ENCODE measurements at regions not wholly inside any gene's neighbourhood (a gene's known extent, or its start where the extent isn't known, plus 50 kb on each side); places are given as distances from the start of the nearest gene placed in this dataset.

DNA sequence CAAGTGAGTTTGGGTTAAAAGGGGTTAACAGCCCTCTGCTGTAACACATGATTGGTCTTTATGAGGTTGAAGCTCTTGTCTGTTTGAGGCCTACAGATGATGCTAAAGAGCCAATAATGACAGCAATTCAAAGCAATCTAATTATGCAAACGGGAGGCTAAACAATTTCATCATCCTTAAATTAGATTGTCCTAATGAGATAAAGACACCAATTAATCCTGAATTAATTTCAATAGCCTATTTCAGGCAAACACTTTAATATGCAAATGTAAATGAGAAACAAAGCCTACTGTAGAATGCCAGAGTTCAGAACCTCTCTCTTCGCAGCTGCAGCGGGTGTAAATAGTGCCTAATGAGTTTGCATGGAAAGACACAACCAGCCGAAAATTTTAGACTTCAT is 504.7 kb upstream of the PBX1 start:
- TF ChIP-seq, protein P1, sequence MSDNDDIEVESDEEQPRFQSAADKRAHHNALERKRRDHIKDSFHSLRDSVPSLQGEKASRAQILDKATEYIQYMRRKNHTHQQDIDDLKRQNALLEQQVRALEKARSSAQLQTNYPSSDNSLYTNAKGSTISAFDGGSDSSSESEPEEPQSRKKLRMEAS (IDR thresholded peaks at IDR 0.05): no peak
- TF ChIP-seq ELF1 (IDR thresholded peaks at IDR 0.05; ENCODE audit: borderline replicate concordance, low read depth): no peak
- no peak for TF ChIP-seq RAD21 (IDR thresholded peaks at IDR 0.05; ENCODE audit: low read depth)
- TF ChIP-seq POLR2A (IDR thresholded peaks at IDR 0.05; ENCODE audit: borderline replicate concordance, extremely low read depth, insufficient read depth, insufficient read length): no peak
- TF ChIP-seq, protein P2, sequence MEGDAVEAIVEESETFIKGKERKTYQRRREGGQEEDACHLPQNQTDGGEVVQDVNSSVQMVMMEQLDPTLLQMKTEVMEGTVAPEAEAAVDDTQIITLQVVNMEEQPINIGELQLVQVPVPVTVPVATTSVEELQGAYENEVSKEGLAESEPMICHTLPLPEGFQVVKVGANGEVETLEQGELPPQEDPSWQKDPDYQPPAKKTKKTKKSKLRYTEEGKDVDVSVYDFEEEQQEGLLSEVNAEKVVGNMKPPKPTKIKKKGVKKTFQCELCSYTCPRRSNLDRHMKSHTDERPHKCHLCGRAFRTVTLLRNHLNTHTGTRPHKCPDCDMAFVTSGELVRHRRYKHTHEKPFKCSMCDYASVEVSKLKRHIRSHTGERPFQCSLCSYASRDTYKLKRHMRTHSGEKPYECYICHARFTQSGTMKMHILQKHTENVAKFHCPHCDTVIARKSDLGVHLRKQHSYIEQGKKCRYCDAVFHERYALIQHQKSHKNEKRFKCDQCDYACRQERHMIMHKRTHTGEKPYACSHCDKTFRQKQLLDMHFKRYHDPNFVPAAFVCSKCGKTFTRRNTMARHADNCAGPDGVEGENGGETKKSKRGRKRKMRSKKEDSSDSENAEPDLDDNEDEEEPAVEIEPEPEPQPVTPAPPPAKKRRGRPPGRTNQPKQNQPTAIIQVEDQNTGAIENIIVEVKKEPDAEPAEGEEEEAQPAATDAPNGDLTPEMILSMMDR (IDR thresholded peaks at IDR 0.05 in 2 of 3, conservative IDR thresholded peaks at IDR 0.05 in 1 of 3; ENCODE audit: borderline replicate concordance in 1 of 3, insufficient read depth in 1 of 3, low read depth in 2 of 3, low read length in 2 of 3): no peak
- no peak for TF ChIP-seq EZH2 (IDR thresholded peaks at IDR 0.05)
- TF ChIP-seq, protein P3, sequence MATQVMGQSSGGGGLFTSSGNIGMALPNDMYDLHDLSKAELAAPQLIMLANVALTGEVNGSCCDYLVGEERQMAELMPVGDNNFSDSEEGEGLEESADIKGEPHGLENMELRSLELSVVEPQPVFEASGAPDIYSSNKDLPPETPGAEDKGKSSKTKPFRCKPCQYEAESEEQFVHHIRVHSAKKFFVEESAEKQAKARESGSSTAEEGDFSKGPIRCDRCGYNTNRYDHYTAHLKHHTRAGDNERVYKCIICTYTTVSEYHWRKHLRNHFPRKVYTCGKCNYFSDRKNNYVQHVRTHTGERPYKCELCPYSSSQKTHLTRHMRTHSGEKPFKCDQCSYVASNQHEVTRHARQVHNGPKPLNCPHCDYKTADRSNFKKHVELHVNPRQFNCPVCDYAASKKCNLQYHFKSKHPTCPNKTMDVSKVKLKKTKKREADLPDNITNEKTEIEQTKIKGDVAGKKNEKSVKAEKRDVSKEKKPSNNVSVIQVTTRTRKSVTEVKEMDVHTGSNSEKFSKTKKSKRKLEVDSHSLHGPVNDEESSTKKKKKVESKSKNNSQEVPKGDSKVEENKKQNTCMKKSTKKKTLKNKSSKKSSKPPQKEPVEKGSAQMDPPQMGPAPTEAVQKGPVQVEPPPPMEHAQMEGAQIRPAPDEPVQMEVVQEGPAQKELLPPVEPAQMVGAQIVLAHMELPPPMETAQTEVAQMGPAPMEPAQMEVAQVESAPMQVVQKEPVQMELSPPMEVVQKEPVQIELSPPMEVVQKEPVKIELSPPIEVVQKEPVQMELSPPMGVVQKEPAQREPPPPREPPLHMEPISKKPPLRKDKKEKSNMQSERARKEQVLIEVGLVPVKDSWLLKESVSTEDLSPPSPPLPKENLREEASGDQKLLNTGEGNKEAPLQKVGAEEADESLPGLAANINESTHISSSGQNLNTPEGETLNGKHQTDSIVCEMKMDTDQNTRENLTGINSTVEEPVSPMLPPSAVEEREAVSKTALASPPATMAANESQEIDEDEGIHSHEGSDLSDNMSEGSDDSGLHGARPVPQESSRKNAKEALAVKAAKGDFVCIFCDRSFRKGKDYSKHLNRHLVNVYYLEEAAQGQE (IDR thresholded peaks at IDR 0.05; ENCODE audit: low read depth): no peak
- no peak for TF ChIP-seq YY1 (IDR thresholded peaks at IDR 0.05; ENCODE audit: extremely low read depth, insufficient replicate concordance, low read depth, low read length)

Measured in HCT116 (cell line).